ENCODE measurements at regions not wholly inside any gene's neighbourhood (a gene's known extent, or its start where the extent isn't known, plus 50 kb on each side); places are given as distances from the start of the nearest gene placed in this dataset.

- DNase-seq (ENCODE audit: low spot score), result no peak
These were observed 396.6 kb downstream of the GABRB3 start for GRCh38 chr15:26376243-26376642.

GRCh38 chr15:26374806-26375205 lies 398.1 kb downstream of the GABRB3 start:
- DNase-seq (ENCODE audit: low spot score), result no peak

DNA sequence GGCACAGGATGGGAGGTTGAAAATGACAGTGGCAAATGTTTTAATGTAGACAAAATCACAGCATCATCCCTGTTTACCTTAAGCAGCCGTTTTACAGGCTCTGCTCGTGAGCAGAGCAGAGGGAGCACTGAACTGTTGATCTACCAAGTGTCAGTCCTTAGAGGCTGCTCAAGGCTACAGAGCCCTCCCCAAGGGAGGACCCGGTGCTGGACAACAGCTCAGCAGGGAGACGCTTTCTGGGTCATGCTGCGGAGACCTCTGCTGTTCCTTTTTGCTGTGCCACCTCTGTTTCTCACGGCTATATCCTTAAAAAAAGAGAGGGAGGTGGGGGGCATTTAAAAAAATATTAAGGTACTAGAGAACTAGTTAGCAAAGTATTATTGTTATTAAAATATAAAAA lies 400.2 kb downstream of the GABRB3 start:
- DNase-seq (ENCODE audit: low spot score), result no peak

DNA sequence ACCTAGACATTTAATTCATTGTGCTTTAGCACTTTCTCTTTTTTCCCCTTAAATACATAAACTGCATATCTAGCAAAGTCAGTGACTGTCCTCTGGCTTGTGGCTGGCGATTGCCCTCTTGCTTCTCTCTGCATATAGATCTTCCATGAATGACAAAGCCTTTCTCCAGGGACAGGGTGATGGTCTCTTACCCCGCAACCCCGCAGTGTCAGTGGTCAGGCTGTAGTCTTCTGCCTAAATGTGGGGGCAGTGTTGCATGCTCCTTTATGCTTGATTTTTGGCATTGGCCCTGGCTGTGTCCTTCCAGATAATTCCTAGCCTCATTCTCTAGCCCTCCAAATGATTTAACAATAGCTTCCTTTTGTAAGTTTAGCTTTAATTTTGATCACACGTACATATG lies 407.8 kb downstream of the GABRB3 start:
- no peak for DNase-seq (ENCODE audit: low spot score)

GRCh38 chr15:26359855-26360254 lies 413.0 kb downstream of the GABRB3 start:
- DNase-seq (ENCODE audit: low spot score), result no peak

- DNase-seq (ENCODE audit: low spot score), result no peak
These were observed 414.2 kb downstream of the GABRB3 start for GRCh38 chr15:26358708-26359107.

DNA sequence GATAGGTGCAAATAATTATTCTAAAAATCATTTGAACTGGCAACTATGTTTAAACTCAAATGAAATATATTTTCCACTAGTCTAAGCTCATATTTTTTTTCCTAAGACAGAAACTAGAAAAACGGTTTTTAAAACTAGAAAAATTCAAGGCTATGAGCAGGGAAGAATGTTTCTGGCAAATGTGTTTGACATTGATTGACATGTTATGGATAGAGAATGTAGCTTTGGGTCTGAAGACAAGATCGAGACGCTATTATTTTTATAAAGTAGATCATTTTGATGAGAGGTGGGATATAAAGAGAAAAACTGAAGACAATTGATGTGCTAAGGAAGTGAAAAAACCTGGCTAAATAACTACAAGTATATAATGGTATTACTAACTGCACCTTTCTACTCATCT lies 415.2 kb downstream of the GABRB3 start:
- no peak for DNase-seq (ENCODE audit: low spot score)

GRCh38 chr15:26355472-26356074 lies 417.3 kb downstream of the GABRB3 start:
- DNase-seq (ENCODE audit: low spot score), result no peak

- no peak for DNase-seq (ENCODE audit: low spot score)
These were observed 420.0 kb downstream of the GABRB3 start for GRCh38 chr15:26352909-26353308.

DNA sequence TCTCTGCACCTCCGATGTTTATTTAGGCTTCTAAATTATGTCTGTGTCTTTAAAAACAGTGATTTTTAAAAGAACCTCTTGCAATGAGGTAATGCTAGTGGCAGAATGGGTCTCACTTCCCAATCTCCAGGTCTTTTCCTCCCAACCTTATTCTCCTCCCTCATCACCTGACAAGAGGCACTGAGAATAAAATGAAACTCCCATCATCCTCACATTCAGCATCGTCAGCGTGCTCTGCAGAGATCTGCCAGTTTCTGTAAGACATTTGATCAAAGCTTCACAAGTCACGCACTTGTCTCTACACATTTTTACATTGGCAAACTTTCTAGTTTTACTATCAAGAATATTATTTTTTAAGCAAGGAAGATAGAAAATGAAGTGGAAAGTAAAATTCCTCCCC lies 420.5 kb downstream of the GABRB3 start:
- no peak for DNase-seq (ENCODE audit: low spot score)

DNA sequence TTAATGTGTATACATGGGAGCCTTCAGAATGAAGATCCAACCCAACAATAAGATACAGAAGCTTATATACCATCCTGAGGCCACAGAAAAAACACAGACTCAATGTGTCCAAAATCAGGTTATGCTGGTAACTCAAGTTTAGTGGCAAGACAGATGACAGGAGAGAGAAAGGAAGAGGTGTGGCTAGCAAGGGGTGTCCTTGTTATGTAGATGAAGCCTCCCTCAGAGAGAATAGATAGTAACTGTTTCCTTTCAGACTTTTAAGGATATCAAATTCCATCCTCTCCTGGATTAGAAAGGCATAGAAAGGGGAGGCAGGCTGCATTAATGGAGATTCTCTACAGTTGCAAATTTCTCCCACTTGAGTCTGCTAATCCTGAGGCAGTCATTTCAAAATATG lies 447.4 kb downstream of the GABRB3 start:
- DNase-seq (ENCODE audit: low spot score), result no peak

GRCh38 chr15:26323566-26323965 lies 449.3 kb downstream of the GABRB3 start:
- DNase-seq (ENCODE audit: low spot score), result no peak

DNA sequence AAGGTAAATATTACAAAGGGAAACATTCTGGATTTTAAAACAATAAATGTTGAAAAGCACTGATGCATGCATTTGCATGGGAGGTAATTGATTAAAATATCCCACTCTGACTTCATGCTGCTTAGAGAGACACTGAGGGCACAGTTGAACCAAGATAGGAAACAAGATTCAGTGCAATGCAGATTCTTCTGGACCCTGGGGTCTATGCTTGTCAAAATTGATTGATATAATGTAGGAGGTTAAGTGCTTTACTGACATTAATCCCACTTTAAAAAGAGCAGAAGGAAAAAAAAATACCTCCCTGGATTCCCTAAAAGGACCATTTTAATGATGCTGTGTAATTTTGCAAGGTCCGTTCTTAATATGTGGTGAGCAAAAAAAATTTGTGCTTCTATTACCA lies 454.2 kb downstream of the GABRB3 start:
- DNase-seq (ENCODE audit: low spot score), result no peak

DNA sequence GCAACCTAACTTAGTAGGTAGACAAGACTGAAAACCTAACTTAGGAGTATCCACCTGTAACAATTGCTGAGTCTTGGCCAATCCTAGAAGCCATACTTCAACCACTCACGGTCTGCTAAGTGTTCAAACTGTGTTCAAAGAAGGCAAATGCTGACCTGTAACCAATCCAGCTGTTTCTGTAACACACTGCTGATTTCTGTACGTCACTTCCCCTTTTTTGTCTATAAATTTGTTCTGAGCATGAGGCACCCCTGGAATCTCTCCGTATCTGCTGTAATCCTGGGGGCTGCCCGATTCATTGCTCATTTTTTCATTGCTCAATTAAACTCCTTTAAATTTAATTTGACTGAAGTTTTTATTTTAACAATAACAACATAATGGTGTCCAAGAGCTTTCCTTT lies 451.4 kb upstream of the ATP10A start:
- DNase-seq (ENCODE audit: low spot score), result no peak

DNA sequence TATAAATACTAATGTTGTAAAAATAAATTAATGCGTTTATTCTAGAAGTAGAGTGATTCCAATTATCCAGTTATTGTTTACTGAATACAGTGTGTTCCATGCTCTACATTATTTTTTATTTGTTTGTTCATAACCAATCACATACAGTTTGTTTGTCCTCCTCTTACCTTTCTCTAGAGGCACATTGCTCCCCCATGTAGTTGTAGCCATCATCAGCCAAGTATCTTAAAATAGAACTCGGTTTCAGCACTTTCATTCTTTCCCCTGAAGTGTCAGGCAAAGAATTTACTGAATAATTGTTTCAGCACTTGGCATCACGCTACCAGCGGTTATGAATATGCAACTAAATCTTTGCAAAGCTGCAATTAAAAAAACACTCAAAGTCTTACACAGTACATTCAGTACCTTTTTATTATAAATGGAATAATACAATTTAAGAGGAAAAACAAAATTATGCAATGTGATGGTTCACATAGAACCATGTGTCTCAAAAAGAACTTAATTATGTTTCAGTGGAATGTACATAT lies 448.6 kb upstream of the ATP10A start:
- DNase-seq (ENCODE audit: low spot score), result no peak

DNA sequence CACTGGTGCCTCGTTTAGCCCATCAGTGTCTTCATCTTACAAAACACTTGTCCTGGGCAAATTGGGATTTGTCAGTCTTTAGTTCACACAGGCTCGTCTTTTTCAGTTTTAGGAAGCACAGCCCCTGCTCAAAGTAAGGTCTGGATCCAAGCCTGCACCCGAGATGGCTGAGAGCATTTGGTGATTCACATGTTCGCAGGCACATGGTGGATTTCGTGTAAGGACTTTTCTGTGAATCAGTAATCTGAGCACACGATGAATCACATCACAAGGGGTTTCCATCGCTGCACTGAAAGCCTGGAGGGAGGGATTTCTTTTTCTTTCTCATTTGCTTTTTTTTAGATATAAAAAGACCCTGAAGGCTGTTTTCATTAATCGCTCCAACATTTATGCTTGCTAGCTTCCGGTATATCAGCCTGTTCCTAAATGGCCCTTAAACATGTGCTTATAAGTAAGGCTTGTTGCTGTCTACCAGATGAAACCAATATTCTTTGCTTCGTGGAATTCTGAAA lies 435.6 kb upstream of the ATP10A start:
- DNase-seq (ENCODE audit: low spot score), result no peak

GRCh38 chr15:26298010-26298658 lies 435.0 kb upstream of the ATP10A start:
- DNase-seq (ENCODE audit: low spot score), result no peak

- no peak for DNase-seq (ENCODE audit: low spot score)
These were observed 432.4 kb upstream of the ATP10A start for GRCh38 chr15:26295336-26296085.

GRCh38 chr15:26294059-26294689 lies 431.0 kb upstream of the ATP10A start:
- DNase-seq (ENCODE audit: low spot score), result no peak

- DNase-seq (ENCODE audit: low spot score), result no peak
These were observed 424.3 kb upstream of the ATP10A start for GRCh38 chr15:26287381-26287780.

DNA sequence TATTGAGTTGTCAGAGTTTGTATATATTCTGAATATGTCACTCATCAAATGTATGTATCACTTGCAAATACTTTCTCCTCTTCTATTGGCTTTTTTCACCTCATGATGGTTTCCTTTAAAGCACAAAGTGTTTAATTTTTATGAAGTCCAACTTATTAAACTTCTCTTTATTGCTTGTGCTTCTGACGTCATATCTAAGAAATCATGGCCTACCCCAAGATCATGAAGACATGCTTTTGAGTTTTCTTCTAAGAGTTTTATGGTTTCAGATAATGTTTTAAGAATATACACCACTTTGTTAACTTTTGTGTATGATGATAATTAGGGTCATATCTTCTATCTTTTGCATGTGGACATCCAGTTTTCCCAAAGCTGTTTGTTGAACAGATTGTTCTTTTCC lies 417.2 kb upstream of the ATP10A start:
- no peak for DNase-seq (ENCODE audit: low spot score)

- no peak for DNase-seq (ENCODE audit: low spot score)
These were observed 398.8 kb upstream of the ATP10A start for GRCh38 chr15:26261966-26262365.

All from H4 (cell line).